ENCODE measurements at regions not wholly inside any gene's neighbourhood (a gene's known extent, or its start where the extent isn't known, plus 50 kb on each side); places are given as distances from the start of the nearest gene placed in this dataset.

DNA sequence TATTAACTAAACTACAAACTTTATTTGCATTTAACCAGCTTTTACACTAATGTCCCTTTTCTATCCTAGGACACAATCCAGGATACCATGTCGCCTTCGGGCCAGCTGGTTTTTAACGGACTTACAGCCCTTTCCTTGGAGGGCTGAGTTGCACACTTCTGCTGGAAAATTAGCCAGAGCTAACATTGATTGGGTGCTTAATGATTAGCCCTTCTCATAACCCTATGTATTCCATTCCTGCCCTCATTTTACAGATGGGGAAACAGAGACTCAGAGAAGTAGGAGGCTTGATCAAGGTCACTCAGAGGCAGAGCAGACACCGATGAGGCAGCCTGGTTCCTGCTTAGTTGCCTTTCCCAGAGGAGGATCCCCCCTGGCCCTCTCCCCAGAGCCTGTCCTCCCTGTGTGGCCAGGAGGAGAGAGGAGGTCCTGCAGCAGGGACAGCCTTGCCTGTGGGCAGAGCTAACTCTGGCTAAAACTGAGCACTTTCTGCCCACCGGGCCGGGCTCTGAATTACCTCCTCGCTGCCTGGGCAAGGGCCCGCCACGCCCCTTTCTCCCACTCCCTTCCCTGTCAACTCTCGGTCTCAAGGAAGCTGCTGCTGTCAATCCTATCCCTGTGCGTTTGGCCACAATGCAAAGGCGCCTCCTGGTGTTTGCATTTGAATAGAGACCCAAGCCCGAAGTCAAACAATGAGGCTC is 59.6 kb upstream of the PAX6 start:
- peak in 2 of 4 donors; percentile 31 to 61 for DNase-seq
- ATAC-seq: peak; percentile 86
- Histone ChIP-seq H3K9me3 (no peaks in the 10 kb centered on the region), H3K27ac (no peak overlapping the region), H3K36me3 (no peaks in the 10 kb centered on the region), H3K27me3 (peaks cover 0 to 64% of the 10 kb centered on the region in 2 donors), H3K4me3 (no peak overlapping the region), H3K4me1 (no peaks in the 10 kb centered on the region)
- intact Hi-C loops (cut with DNase I): loop anchor here in 1 of 2 donors (10.0 kb wide), 1 partner anchor 476 kb away; no protein-coding TSS in a partner anchor
- TF ChIP-seq, protein P1, sequence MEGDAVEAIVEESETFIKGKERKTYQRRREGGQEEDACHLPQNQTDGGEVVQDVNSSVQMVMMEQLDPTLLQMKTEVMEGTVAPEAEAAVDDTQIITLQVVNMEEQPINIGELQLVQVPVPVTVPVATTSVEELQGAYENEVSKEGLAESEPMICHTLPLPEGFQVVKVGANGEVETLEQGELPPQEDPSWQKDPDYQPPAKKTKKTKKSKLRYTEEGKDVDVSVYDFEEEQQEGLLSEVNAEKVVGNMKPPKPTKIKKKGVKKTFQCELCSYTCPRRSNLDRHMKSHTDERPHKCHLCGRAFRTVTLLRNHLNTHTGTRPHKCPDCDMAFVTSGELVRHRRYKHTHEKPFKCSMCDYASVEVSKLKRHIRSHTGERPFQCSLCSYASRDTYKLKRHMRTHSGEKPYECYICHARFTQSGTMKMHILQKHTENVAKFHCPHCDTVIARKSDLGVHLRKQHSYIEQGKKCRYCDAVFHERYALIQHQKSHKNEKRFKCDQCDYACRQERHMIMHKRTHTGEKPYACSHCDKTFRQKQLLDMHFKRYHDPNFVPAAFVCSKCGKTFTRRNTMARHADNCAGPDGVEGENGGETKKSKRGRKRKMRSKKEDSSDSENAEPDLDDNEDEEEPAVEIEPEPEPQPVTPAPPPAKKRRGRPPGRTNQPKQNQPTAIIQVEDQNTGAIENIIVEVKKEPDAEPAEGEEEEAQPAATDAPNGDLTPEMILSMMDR (IDR thresholded peaks at IDR 0.05): peak; percentile 49 to 53

DNA sequence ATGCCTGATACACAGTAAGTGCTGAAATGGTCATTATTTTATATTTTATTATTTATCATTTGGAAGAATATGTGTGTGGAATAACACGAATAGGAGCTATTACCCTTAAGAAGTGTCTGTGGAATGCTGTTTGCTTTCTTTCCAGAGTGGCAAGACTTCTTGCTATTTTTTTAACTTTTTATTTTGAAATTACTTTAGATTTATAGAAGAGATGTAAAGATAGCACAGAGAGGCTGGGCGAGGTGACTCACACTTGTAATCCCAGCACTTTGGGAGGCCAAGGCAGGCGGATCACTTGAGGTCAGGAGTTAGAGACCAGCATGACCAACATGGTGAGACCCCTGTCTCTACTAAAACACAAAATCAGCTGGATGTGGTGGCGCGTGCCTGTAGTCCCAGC is 58.9 kb upstream of the PAX6 start:
- H3K4me3 ChIP-seq: no peak overlapping the region
- H3K27ac ChIP-seq: no peak overlapping the region
- H3K27me3 ChIP-seq: peaks cover 0 to 63% of the 10 kb centered on the region in 2 donors
- intact Hi-C loops (cut with DNase I): loop anchor here in 1 of 2 donors (10.0 kb wide), 1 partner anchor 475 kb away; no protein-coding TSS in a partner anchor
- ATAC-seq (no peak), DNase-seq (no peak)
- H3K4me1 ChIP-seq: no peaks in the 10 kb centered on the region
- no peaks in the 10 kb centered on the region for H3K36me3 ChIP-seq
- TF ChIP-seq, protein P1 (IDR thresholded peaks at IDR 0.05): no peak
- H3K9me3 ChIP-seq: no peaks in the 10 kb centered on the region

DNA sequence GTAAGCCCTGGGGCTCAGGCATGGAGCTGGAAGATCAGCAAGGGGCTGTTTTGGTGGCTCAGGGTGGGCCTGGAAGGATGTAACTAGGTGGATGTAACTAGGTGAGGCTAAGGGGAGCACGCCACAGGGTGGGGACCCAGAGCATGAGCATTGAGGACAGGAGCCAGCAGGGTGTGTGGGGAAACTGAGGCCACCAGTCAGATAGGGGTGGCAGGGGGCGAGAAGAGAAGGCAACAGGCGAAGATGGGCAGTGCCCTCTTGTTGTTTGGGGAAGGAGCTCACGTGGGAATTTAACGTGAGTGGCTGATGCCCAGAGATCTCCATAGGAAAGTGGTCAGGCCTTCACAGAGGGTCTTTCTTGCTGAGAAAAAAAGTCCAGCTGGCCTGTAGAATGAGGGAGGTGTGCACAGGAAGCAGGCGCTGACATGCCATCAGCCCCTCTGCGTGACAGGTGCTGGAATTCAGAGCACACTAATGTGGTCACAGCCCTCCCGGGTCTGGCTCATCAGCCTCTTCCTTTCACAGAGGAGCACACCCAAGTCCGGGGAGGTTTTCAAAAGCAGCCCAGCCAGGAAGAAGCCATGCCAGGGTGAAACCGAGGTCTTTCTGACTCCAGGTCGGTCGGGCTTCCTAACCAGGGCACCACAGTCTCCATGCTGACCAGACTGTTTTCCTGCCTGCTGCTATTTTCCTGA is 54.6 kb upstream of the PAX6 start:
- DNase-seq (no peak), ATAC-seq (no peak)
- Histone ChIP-seq H3K27me3 (peaks cover 0 to 58% of the 10 kb centered on the region in 2 donors), H3K4me1 (no peaks in the 10 kb centered on the region), H3K36me3 (no peaks in the 10 kb centered on the region), H3K4me3 (no peak overlapping the region), H3K9me3 (no peaks in the 10 kb centered on the region), H3K27ac (no peak overlapping the region)
- intact Hi-C loops (cut with DNase I): no loop called here
- TF ChIP-seq, protein P1 (IDR thresholded peaks at IDR 0.05): no peak

DNA sequence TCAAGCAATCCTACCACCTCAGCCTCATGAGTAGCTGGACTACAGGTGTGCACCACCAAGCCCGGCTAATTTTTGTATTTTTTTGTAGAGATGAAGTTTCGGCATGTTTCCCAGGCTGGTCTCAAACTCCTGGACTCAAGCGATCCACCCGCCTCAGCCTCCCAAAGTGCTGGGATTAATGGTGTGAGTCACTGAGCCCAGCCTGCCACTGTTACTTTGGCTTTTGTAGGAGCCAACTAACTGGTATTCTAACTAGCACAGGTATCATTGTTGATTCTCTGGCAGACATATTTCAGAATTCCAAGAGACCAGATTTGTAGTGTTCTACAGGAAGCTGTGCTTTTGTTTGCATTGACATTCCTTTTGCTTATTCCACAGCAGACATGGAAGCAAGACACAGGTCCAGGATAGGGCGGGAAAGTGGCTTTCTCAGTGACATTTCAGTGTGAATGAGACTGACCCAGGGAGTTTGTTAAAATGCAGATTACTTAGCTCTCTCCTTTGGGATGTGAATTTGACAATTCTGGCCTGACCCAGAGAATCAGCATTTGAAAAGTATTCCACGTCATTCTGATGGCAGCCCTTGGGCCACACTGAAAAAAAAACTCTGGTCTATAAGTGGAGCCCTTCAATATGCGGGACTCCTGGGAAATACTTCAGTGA is 52.2 kb upstream of the PAX6 start:
- DNase-seq (no peak), ATAC-seq (no peak)
- TF ChIP-seq, protein P1 (IDR thresholded peaks at IDR 0.05): no peak
- intact Hi-C loops (cut with DNase I): no loop called here
- Histone ChIP-seq H3K4me3 (no peak overlapping the region), H3K27ac (no peak overlapping the region), H3K4me1 (no peaks in the 10 kb centered on the region), H3K36me3 (no peaks in the 10 kb centered on the region), H3K27me3 (peaks cover 0 to 41% of the 10 kb centered on the region in 2 donors), H3K9me3 (no peaks in the 10 kb centered on the region)

DNA sequence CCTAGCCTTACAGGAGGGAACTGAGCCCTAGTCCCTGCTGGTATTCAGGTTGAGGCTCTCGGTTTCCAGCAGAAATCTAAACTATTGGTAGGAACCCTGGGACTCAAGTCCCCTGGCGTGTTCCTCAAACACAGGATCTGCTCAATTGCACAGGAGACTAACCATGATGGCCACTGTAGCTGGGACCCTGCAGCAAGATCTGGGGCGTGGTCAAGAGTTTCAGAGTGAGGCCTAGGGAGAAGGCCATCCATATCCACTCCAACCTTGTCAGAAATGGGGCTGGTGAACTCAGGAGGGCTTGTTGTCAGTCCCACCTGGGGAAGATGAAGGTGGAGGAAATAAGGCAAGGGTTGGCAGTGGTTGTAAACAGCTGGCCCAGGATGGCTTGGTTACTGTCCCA is 49.9 kb upstream of the PAX6 start:
- intact Hi-C loops (cut with DNase I): no loop called here
- H3K4me3 ChIP-seq: no peak overlapping the region
- peaks cover 0 to 45% of the 10 kb centered on the region in 2 donors for H3K27me3 ChIP-seq
- TF ChIP-seq, protein P1 (IDR thresholded peaks at IDR 0.05): no peak
- no peak for DNase-seq
- no peaks in the 10 kb centered on the region for H3K4me1 ChIP-seq
- no peak overlapping the region for H3K27ac ChIP-seq
- ATAC-seq: no peak
- no peaks in the 10 kb centered on the region for H3K36me3 ChIP-seq
- H3K9me3 ChIP-seq: no peaks in the 10 kb centered on the region
